ENCODE measurements at regions not wholly inside any gene's neighbourhood (a gene's known extent, or its start where the extent isn't known, plus 50 kb on each side); places are given as distances from the start of the nearest gene placed in this dataset.

DNA sequence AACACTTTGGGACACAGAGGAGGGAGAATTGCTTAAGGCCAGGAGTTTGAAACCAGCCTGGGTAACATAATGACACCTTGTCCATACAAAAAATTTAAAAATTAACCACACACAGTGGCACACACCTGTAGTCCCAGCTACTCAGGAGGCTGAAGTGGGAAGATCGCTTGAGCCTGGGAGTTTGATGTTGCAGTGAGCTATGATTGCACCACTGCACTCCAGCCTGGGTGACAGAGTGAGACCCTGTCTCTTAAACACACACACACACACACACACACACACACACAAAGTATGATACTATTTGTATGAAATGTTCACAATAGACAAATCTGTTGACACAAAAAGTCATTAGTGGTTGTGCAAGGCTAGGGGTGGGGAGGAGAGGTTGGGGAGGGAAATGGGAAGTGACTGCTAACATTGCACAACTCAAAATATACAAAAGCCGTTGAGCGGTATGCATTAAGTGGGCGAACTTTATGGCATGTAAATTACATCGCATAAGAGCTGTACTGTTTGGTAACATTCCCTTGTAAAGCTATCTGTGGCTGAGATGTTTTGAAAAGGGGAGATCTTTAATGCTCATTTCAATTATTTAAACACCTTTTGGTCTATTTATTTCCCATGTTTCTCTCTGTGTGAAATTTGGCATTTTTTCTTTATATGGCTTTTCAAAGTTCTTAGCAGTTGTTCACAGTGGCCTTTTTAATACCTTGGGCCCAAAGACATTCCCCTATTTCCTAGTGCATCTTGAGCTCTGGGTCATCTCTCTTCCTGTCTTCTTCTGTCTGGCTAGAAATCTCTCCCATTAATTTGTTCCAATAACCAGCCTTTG, 58.9 kb upstream of the ZNF516 start:
- no peak overlapping the region for H3K27ac Mint-ChIP-seq
- POLR2A ChIA-PET, result no interaction called here
- H3K36me3 Mint-ChIP-seq, result no peaks in the 10 kb centered on the region
- TF ChIP-seq ETV6 (CRISPR knock-in tag; IDR thresholded peaks at IDR 0.05), result no peak
- TF ChIP-seq MLX (CRISPR knock-in tag; IDR thresholded peaks at IDR 0.05), result no peak
- peak; percentile 56; the same call in 1 of the 2 replicates for TF ChIP-seq GABPB1 (CRISPR knock-in tag; IDR thresholded peaks at IDR 0.05)
- no peak for TF ChIP-seq TEAD4 (CRISPR knock-in tag; IDR thresholded peaks at IDR 0.05)
- TF ChIP-seq AFF4 (CRISPR knock-in tag; IDR thresholded peaks at IDR 0.05; ENCODE audit: borderline replicate concordance), result no peak
- no peak for DNase-seq (ENCODE audit: low spot score)
- no peak for ATAC-seq
- H3K27me3 Mint-ChIP-seq (ENCODE audit: low read depth), result no peaks in the 10 kb centered on the region; the same call in 1 of the 2 replicates
- H3K4me1 Mint-ChIP-seq, result no peaks in the 10 kb centered on the region
- H3K9me3 Mint-ChIP-seq, result peaks cover 10% of the 10 kb centered on the region; the same call in 1 of the 2 replicates
- CTCF ChIA-PET, result no interaction called here
- no peak overlapping the region for H3K4me3 Mint-ChIP-seq

GRCh38 chr18:76548541-76548940, 53.5 kb upstream of the ZNF516 start:
- no peaks in the 10 kb centered on the region for H3K36me3 Mint-ChIP-seq
- ChIA-PET CTCF (no interaction called here), POLR2A (no interaction called here)
- no peaks in the 10 kb centered on the region for H3K27me3 Mint-ChIP-seq (ENCODE audit: low read depth)
- DNase-seq (ENCODE audit: low spot score), result no peak
- H3K4me3 Mint-ChIP-seq, result no peak overlapping the region
- H3K4me1 Mint-ChIP-seq, result peaks cover 31% of the 10 kb centered on the region
- ATAC-seq, result no peak
- H3K27ac Mint-ChIP-seq, result no peak overlapping the region
- H3K9me3 Mint-ChIP-seq, result peaks cover 6% of the 10 kb centered on the region; the same call in 1 of the 2 replicates
- TF ChIP-seq RORB (CRISPR knock-in tag; IDR thresholded peaks at IDR 0.05) (no peak), MXD4 (CRISPR knock-in tag; IDR thresholded peaks at IDR 0.05; ENCODE audit: borderline replicate concordance) (no peak), PRDM15 (CRISPR knock-in tag; IDR thresholded peaks at IDR 0.05) (no peak), ZNF671 (CRISPR knock-in tag; IDR thresholded peaks at IDR 0.05) (no peak), PRRX2 (CRISPR knock-in tag; IDR thresholded peaks at IDR 0.05) (no peak), FOXJ3 (CRISPR knock-in tag; IDR thresholded peaks at IDR 0.05; ENCODE audit: borderline replicate concordance) (no peak), NFE2L1 (CRISPR knock-in tag; IDR thresholded peaks at IDR 0.05) (no peak), ZBTB43 (CRISPR knock-in tag; IDR thresholded peaks at IDR 0.05) (no peak), NR1H2 (CRISPR knock-in tag; IDR thresholded peaks at IDR 0.05) (no peak), KAT7 (CRISPR knock-in tag; IDR thresholded peaks at IDR 0.05; ENCODE audit: borderline replicate concordance) (no peak)
- TF ChIP-seq, protein P1, sequence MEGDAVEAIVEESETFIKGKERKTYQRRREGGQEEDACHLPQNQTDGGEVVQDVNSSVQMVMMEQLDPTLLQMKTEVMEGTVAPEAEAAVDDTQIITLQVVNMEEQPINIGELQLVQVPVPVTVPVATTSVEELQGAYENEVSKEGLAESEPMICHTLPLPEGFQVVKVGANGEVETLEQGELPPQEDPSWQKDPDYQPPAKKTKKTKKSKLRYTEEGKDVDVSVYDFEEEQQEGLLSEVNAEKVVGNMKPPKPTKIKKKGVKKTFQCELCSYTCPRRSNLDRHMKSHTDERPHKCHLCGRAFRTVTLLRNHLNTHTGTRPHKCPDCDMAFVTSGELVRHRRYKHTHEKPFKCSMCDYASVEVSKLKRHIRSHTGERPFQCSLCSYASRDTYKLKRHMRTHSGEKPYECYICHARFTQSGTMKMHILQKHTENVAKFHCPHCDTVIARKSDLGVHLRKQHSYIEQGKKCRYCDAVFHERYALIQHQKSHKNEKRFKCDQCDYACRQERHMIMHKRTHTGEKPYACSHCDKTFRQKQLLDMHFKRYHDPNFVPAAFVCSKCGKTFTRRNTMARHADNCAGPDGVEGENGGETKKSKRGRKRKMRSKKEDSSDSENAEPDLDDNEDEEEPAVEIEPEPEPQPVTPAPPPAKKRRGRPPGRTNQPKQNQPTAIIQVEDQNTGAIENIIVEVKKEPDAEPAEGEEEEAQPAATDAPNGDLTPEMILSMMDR (IDR thresholded peaks at IDR 0.05), result no peak
- TF ChIP-seq, protein P2, sequence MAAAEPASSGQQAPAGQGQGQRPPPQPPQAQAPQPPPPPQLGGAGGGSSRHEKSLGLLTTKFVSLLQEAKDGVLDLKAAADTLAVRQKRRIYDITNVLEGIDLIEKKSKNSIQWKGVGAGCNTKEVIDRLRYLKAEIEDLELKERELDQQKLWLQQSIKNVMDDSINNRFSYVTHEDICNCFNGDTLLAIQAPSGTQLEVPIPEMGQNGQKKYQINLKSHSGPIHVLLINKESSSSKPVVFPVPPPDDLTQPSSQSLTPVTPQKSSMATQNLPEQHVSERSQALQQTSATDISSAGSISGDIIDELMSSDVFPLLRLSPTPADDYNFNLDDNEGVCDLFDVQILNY (CRISPR knock-in tag; IDR thresholded peaks at IDR 0.05), result no peak
- TF ChIP-seq, protein P3, sequence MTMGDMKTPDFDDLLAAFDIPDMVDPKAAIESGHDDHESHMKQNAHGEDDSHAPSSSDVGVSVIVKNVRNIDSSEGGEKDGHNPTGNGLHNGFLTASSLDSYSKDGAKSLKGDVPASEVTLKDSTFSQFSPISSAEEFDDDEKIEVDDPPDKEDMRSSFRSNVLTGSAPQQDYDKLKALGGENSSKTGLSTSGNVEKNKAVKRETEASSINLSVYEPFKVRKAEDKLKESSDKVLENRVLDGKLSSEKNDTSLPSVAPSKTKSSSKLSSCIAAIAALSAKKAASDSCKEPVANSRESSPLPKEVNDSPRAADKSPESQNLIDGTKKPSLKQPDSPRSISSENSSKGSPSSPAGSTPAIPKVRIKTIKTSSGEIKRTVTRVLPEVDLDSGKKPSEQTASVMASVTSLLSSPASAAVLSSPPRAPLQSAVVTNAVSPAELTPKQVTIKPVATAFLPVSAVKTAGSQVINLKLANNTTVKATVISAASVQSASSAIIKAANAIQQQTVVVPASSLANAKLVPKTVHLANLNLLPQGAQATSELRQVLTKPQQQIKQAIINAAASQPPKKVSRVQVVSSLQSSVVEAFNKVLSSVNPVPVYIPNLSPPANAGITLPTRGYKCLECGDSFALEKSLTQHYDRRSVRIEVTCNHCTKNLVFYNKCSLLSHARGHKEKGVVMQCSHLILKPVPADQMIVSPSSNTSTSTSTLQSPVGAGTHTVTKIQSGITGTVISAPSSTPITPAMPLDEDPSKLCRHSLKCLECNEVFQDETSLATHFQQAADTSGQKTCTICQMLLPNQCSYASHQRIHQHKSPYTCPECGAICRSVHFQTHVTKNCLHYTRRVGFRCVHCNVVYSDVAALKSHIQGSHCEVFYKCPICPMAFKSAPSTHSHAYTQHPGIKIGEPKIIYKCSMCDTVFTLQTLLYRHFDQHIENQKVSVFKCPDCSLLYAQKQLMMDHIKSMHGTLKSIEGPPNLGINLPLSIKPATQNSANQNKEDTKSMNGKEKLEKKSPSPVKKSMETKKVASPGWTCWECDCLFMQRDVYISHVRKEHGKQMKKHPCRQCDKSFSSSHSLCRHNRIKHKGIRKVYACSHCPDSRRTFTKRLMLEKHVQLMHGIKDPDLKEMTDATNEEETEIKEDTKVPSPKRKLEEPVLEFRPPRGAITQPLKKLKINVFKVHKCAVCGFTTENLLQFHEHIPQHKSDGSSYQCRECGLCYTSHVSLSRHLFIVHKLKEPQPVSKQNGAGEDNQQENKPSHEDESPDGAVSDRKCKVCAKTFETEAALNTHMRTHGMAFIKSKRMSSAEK (CRISPR knock-in tag; IDR thresholded peaks at IDR 0.05; ENCODE audit: borderline replicate concordance), result no peak
